Caki2 (cell line): ENCODE measurements at regions not wholly inside any gene's neighbourhood (a gene's known extent, or its start where the extent isn't known, plus 50 kb on each side); places are given as distances from the start of the nearest gene placed in this dataset.

Experiments used
- DNase-seq: peaks from one replicate; pipeline ENCODE4 v3.0.0-alpha.2; 2015; ENCODE audit warnings: low read depth
- in situ Hi-C: cut with HindIII; loops from 2 replicates; pipeline ENCODE4 v1.10.0; 2016; ENCODE audit warnings: low sequenced_read_pairs, low pct_unique_long_range_greater_than_20kb, mixed read lengths

DNA sequence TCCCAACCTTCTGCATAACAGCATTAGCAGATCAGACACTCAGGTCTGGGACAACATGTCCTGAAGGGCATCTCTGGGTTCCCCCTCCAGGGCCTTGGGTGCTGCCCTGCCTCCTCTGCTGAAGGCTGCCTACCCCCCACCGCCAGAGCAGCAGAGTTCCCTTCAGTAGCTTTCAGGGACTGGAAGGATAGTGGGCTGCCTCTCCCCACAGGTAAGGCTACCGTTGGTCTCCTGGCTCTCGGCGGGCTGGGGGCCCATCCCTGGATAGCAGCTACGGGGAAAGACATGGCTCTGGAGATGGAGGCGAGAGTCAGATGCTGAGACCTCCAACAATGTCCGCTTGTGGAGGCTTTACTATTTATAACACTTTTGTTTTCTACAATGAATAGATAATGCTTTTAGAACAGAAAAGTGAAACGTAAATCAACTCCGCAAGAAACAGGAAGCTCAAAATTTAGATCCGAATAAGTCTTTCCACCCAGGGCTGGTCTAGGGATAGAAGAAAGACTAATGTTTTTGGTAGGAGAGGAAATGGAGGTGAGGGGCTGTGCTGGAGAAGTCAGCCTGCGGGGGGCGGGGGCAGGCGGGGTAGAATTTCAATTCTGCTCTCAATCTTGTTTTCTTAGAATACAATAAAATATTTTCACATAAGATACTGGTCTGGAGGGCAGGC lies 58.4 kb downstream of the ARL4C start:
- DNase-seq = no peak
- in situ Hi-C loops = no loop called here

DNA sequence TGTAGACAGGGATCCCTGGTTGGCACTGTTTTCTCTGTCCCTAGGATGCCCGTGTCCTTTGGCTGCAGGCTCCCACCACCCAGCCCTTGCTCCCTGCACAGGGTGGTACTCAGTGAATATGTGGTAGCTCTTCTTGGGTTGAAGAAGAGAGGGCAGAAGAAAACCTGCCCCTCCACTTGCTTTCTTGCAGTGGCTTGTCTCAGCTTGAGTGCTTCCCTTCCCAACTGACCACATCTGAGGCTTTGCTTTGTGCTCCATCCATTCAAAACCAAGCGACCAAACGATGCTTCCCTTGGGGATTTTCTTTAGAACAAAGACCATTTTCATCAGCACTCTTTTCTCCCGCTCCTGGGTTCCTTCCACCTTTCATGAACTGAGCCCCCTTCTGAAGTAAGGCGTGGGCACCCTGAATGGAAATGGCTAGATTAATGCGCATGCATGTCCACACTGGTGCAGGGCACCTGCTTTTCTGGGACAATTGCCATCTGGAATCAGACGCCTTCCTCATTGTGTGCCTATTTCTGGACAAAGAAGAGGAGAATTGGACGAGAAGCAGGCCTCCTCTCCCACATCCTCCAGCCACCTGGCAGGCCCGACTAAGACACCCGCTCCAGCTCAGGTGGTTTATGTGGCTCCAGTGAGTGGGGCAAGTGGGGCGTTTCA lies 59.1 kb downstream of the ARL4C start:
- DNase-seq = no peak
- in situ Hi-C loops = no loop called here

DNA sequence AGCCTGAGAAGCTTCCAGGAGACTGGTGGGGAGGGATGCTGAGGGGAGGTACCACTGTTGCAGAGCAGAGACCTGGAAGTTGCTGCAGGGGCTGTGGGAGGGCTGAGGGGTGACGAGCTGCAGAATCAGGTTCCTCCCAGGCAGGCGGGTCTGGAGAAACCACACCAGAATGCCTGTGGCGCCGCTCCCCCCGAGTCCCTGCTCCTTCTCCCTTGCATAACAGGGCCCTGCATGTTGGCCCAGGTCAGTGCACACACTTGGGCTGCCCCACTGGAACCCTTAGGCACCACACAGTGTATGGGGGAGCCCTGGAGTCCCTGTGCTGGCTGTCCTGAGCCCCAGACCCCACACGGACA lies 60.4 kb downstream of the ARL4C start:
- in situ Hi-C loops = no loop called here
- no peak for DNase-seq

DNA sequence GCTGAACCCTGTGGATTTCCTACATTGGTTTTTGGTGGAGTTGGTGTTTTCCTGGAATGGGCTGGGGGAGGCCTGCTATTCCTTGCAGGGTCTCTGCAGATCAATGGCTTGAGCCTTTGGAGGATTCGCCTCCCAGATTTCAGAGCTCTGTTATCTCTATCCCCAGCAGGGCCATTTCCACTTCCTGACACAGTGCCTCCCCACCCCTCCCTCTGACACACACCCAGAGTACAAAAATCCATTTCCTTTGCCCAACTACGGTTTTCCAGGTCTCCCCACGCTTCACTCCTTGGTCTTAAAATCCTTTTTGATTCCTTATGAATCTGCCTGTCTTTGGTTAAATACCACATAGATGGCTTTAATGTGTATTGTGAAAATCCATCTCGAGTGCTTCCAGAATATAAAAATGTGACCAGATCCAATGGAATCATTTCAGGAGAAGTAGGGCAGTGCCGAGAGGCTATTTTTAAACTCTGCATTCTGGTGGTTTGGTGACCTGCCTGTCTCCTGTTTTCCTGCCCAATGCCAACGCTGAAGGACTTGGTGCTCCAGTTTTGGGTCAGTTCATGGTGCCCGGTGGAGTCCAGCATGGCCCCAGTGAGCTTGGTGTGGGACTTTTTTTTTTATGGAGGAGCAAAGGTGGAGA lies 60.9 kb downstream of the ARL4C start:
- no peak for DNase-seq
- in situ Hi-C loops = no loop called here

DNA sequence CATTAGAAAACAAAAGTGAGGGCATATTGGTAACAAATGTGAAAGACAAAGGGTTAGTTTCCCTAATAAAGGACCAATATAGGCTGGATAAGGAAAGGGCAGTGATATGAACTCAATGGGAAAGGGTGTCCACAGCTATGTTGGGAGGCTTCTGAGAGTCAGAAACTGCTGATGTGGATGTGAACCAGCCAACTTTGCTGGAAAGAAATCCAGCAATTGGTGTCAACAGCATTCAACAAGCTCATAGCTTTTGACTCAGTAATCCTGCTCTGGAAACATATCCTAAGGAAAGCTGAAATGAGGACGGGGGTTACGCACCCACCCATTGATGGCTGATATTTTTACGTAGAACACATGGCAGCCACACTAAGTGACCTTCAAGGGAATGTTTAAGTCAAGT lies 63.7 kb downstream of the ARL4C start:
- DNase-seq = no peak
- in situ Hi-C loops = no loop called here

DNA sequence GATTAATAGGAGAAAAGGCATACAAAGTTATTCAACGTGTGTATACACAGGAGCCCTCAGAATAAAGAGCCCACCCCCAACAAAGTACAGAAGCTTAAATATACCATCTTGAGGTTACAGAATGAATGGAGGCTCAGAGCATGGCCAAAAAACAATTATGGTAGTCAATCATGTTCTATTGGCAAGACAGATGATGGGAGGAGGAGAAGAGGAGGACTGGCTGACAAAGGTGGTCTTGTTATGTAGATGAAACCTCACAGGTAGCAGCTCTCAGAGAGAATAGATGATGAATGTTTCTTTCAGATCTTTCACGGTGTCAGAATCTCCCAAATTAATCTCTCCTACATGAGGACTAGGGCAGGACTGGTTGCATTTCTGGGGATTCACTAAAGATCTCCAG lies 66.0 kb downstream of the ARL4C start:
- DNase-seq = no peak
- in situ Hi-C loops = no loop called here

DNA sequence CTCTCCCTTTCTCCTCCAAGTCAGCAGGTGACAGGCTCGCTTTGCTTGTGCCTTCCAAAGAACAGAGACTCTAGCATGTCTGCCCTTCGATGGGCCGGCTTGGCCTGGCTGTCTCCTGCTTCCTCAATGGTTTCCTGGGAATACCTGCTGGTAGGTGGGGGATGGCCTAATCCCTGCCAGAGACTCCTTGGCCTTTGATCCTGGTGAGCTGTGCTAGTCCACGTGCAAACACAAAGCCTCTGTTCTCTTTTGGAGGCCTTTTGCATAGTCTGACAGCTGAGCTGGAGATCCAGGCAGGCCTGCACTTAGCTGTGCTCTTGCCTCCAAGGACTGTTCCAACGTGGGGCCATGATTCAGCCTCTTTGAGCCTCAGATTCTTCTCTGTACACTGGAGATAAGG lies 67.6 kb downstream of the ARL4C start:
- in situ Hi-C loops = no loop called here
- no peak for DNase-seq

DNA sequence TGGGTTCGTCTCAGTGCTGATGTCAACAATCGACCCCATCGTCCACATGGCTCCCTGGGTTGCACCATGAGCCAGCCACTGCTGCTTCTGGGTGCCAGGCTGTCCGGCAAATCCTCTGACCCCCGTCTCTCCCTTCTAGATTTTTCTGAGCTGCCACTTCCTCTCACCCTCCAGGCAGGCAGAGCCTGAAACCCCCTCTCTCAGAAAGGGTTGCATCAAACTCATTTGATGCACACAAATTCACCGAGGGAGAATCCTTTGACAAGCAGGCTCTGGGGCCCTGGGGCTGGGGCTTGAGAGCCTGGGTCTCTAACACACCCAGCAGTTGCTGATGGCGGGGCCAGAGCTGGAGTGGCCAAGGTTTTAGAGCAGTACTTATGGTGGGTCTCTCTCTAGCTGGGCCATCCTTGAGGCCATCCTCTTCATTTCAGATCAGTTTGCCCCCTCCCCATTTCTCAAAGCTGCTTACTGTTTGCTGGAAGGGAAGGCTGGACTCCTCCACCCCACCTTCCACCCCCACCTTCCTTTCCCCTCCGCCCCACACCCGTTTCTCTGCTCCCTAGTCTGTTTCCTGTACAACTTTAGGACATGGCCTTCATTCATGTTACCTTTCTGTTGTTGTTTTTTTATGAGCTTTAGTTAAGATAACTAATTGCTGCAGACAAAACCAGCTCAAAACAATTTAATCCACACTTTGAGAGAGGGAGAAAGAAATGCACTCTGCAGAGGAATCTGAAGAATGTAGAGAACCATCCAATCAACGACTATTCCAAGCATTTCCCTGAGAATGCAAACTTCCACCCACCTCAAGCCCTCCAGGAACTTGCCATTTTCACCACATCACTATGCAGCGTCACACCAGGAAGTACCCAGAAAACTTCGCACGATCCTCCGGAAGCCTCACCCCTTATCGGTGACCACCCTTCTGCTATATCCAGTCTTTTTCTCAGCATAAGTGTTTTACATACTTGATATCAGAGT lies 69.5 kb downstream of the ARL4C start:
- in situ Hi-C loops = no loop called here
- DNase-seq = peak; percentile 51

DNA sequence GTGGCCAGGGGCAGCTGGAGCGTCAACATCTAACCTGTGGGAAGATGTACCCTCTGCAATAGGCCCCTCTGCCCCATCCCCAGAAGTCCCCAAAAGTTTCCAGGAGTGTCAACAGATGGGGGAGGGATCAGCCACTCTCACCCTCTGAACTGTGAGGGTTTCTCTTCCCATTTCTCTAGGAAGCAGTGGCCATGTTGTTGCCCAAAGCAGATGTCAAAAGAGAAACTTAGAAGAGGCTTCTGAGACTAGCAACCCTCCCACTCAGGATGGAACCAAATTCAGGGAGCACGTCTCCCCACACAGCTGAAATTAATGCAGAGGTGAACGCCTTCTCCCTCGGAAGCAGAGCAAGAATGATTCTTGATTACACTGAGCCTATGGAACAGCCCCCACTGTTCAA lies 70.3 kb downstream of the ARL4C start:
- in situ Hi-C loops = no loop called here
- no peak for DNase-seq

DNA sequence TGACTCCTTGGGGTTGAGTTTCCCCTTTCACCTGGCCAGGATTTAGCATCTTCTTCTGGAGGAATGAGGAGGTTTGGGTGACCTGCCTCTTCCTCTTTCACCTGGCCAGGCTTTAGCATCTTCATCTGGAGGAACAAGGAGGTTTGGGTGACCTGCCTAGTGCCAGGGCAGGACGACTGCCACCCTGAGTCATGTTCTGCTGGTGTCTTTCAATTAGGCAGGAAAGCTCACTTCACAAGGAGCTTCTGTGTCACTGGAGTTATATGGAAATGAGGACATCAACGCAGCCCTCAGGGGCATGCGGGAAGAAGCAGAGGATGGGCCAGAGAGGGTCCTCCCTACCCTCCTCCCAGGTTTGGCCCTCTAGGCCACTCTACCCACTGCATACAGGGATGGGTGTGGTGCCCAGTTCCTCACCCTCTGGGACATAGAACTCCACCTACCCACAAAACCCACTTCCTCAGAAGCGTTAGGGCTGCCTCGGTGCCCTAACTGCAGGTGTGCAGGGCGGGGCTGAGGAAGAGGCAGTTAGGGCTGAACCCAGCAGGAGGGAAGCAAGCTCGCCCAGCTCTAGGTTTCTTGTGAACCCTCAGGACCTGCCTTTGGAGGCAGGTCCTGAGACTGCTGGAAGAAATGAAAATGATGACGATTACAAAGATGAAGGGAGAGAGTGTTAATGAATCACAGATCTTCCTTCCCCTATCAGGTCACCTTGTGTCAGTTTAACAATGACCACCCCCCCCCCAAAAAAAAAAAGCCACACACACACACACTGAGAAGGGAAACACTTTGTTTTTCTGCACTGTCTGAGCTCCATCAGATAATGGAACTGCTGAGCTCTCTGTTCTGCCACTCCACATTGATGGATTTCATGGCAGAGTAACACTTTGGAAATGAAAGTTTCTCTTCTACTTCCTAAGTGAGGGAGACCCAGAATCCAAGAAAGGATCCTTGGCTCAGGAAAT lies 71.0 kb downstream of the ARL4C start:
- in situ Hi-C loops = no loop called here
- no peak for DNase-seq

DNA sequence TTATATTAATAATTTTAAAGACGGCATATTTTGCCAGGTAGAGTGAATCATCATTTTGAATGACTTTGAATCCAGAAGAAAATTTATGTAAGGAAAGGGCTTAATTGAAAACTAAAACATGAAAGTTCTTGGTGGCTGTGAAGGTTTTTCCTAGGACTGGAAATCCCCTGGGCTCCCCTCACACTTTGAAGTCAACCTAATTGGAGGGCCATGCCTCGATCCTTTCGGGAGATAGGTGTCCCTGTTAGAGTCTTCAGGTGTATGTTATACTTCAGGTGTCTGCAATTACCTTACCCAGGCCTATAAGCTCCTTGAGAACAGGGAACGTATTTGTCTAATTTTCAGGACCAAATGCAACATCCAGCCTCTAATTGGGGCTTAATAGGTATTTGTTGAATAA lies 73.0 kb downstream of the ARL4C start:
- no peak for DNase-seq
- in situ Hi-C loops = no loop called here

DNA sequence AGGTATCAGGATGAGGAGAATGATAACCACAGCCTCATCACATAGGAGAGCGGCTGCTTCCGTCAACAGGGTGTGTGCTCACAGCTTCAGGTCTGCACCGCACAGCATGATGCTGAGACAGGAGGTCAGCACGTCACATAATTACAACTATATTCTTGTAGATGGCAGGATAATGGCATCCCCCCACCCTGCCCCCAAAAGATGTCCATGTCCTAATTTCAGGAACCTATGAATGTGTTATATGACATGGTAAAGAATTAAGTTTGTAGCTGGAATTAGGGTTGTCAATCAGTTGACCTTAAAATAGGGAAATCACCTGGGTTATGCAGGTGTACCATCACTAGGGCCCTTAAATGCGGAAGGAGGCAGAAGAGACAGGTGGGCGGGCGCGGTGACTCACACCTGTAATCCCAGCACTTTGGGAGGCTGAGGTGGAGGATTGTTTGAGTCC lies 73.9 kb downstream of the ARL4C start:
- no peak for DNase-seq
- in situ Hi-C loops = no loop called here

DNA sequence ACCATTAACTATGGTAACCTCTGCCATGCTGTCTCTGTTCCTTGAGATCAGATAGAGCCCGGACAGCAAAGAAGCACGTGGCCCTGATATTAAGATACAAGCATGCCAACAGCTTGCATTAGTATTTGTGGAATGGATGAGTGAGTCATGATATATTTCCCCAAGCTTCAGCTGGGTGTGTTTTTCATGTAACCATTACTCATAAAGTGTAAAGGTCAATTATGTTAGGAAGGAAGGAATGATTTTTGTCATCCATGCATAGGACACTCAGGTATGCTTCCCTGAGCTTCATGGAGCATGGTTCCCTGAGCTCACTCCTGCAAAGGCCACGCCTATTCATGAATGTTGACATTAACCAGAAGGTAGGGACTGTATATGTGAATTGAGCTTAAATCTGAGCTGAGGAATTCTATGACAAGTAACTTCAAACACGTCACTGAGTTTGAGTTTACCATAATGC lies 74.6 kb downstream of the ARL4C start:
- DNase-seq = peak; percentile 87
- in situ Hi-C loops = no loop called here

DNA sequence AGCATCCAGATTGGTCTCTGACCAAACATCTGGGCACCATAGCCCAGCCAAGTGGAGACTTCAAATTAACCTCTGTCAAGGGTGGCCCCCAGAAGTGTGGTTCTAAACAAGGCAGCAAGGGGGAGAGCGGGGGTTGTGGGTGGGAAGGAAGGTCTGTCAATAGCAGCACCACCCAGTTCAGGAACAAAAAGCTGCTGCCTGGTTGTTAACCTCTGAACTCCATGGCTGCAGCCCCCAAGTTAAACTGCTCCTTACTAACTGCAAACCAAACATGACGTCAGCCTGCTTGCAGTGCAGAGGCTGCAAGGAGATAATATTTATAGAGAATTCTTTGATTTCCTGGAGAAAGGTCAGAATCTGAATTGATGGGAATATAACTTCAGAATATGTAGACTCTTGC lies 76.5 kb downstream of the ARL4C start:
- DNase-seq = no peak
- in situ Hi-C loops = no loop called here

DNA sequence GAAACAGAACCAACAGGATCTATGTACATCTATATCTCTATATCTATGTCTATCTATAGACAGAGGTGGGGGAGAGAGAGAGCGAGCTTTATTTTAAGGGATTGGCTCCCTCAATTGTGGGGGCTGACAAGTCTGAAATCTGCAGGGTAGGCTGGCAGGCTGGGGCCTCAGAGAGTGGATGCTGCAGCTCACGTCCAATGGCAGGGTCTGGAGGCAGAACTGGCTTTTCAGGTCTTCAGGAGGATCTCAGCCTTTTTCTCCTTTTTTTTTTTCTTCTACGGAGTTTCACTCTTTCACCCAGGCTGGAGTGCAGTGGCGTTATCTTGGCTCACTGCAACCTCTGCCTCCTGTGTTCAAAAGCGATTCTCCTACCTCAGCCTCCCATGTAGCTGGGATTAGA lies 77.2 kb downstream of the ARL4C start:
- in situ Hi-C loops = no loop called here
- no peak for DNase-seq

DNA sequence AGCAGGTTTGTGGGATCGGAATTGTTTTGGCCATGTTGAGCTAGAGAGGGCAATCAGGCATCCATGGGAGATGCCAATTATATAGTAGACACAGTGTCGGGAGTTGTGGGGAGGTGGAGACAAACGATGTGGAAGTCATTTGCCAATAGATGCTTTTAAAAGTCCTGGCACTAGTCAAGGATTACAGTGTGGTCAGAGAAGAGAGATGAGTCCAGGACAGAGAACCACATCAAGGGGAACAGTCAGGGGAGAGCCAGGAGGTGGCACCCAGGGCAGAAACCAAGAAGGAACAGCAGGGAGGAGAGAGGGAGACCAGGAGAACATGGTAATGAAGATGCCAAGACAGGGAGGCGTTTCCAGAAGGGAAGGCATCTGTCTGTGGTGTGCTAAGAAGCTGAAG lies 81.2 kb downstream of the ARL4C start:
- DNase-seq = no peak
- in situ Hi-C loops = no loop called here

DNA sequence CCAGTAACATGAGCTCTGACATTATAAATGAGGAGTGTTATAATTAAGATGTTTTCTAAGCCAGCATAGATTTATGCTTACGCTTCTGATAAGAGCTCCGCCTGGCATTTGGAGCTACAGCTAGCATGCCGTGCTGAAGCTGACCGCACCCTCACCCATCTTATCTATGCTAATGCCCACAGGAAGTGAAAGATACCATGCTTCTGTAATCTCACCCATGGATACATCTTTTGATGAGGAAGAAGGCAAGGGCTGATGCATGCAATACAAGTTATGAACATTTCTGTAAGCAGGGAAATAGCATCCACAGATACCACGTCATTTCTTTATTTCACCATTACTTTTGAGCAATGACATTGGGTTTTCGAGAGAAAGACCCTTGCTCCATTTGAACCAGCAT lies 82.3 kb downstream of the ARL4C start:
- no peak for DNase-seq
- in situ Hi-C loops = no loop called here

DNA sequence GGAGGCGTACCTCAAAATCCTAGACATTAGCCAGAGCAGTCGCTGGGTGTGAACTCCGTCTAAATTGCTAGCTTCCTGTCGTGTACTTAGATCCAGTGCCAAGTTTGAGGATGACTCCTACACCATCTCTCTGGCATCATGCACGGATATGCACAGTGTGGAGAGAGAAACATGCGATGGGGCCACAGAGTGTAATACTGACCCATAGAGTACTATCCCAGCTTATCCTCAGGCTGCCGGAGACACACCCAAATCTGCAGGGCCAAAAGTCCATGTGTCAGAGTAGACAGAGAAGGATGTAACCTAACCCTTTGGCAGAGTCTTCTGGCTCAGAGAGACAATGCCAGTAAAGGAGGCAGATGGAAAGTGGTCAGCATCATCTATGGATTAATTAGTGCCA lies 84.2 kb downstream of the ARL4C start:
- in situ Hi-C loops = no loop called here

More for the DNA sequence above, 84.2 kb downstream of the ARL4C start:
- no peak for DNase-seq
